HEK293T (cell line): ENCODE measurements at regions not wholly inside any gene's neighbourhood (a gene's known extent, or its start where the extent isn't known, plus 50 kb on each side); places are given as distances from the start of the nearest gene placed in this dataset.

Experiments
- ARNT ChIP-seq: fragments of 450-650 bp; IDR thresholded peaks from 2 replicates; pipeline ENCODE4 v1.6.1; 2017; ENCODE audit warnings: mild to moderate bottlenecking
- BHLHE40 ChIP-seq: fragments of 450-650 bp; IDR thresholded peaks from 2 replicates; pipeline ENCODE4 v1.6.1; 2016; ENCODE audit warnings: mild to moderate bottlenecking, moderate library complexity, borderline replicate concordance
- FOXK2 ChIP-seq: fragments of 450-650 bp; IDR thresholded peaks from 2 replicates; pipeline ENCODE4 v1.6.1; 2016; ENCODE audit warnings: mild to moderate bottlenecking
- FOXM1 ChIP-seq: fragments of 450-650 bp; IDR thresholded peaks from 2 replicates; pipeline ENCODE4 v1.6.1; 2017; ENCODE audit warnings: mild to moderate bottlenecking, borderline replicate concordance
- HDGF ChIP-seq: fragments of 450-650 bp; IDR thresholded peaks from 2 replicates; pipeline ENCODE4 v1.6.1; 2017; ENCODE audit warnings: antibody characterized with exemption, borderline replicate concordance
- L3MBTL2 ChIP-seq: fragments of 450-650 bp; conservative IDR thresholded peaks from 2 replicates; pipeline ENCODE4 v1.6.1; 2016; ENCODE audit warnings: mild to moderate bottlenecking
- SP1 ChIP-seq: fragments of 450-650 bp; IDR thresholded peaks from 2 replicates; pipeline ENCODE4 v1.6.1; 2017
- SUZ12 ChIP-seq: fragments of 450-650 bp; IDR thresholded peaks from 2 replicates; pipeline ENCODE4 v1.6.1; 2016; ENCODE audit warnings: mild to moderate bottlenecking

- TF ChIP-seq ARNT (no peak), SP1 (no peak), SUZ12 (no peak), HDGF (no peak), FOXM1 (no peak), BHLHE40 (no peak), FOXK2 (no peak), L3MBTL2 (no peak)
Measured at GRCh38 chr2:37820471-37820986, 104.6 kb upstream of the RMDN2 start.
